Neural cell (in vitro differentiated cells): ENCODE measurements at regions not wholly inside any gene's neighbourhood (a gene's known extent, or its start where the extent isn't known, plus 50 kb on each side); places are given as distances from the start of the nearest gene placed in this dataset.

Experiments
- H2AFZ ChIP-seq: fragments of 200-600, 300-800 bp; sonication (generic), shearing (Covaris generic); 2 replicates; pipeline ENCODE4 v1.6.0; 2014; ENCODE audit warnings: low read depth, mild to moderate bottlenecking, antibody characterized with exemption, low read length, moderate library complexity
- H3F3A ChIP-seq: fragments of 200-600 bp; shearing (Covaris generic); 2 replicates; pipeline ENCODE4 v1.6.1; 2016; ENCODE audit warnings: mild to moderate bottlenecking, moderate library complexity, mixed read lengths, antibody characterized with exemption, low read length; ENCODE audit not compliant: insufficient read depth, poor library complexity, severe bottlenecking
- H3K27ac ChIP-seq: fragments of 200-600, 300-800 bp; sonication (generic), shearing (Covaris generic); 2 replicates; pipeline ENCODE4 v1.5.1; 2014; ENCODE audit warnings: mild to moderate bottlenecking, low read length, moderate library complexity
- H3K27me3 ChIP-seq: fragments of 300-800, 200-600 bp; sonication (generic), shearing (Covaris generic); 2 replicates; pipeline ENCODE4 v1.6.0; 2014; ENCODE audit warnings: mild to moderate bottlenecking, low read depth, low read length, moderate library complexity; ENCODE audit not compliant: insufficient read depth
- H3K36me3 ChIP-seq: fragments of 300-800, 200-600 bp; sonication (generic), shearing (Covaris generic); 2 replicates; pipeline ENCODE4 v1.5.1; 2014; ENCODE audit warnings: mild to moderate bottlenecking, antibody characterized with exemption, low read length, moderate library complexity; ENCODE audit not compliant: insufficient read depth
- H3K4me2 ChIP-seq: fragments of 300-800, 200-600 bp; sonication (generic), shearing (Covaris generic); 2 replicates; pipeline ENCODE4 v1.6.0; 2014; ENCODE audit warnings: mild to moderate bottlenecking, low read length
- H3K4me3 ChIP-seq: fragments of 300-800, 200-600 bp; sonication (generic), shearing (Covaris generic); 2 replicates; pipeline ENCODE4 v1.5.1; 2014; ENCODE audit warnings: mild to moderate bottlenecking, low read length, moderate library complexity
- H3K79me2 ChIP-seq: fragments of 200-600 bp; shearing (Covaris generic); replicated peaks from 2 replicates; pipeline ENCODE4 v1.6.0; 2014; ENCODE audit warnings: mild to moderate bottlenecking, low read length, moderate library complexity; ENCODE audit not compliant: insufficient read depth
- H3K9ac ChIP-seq: fragments of 300-800, 200-600 bp; sonication (generic), shearing (Covaris generic); 2 replicates; pipeline ENCODE4 v1.6.1; 2016; ENCODE audit warnings: mild to moderate bottlenecking, low read length, mixed read lengths
- H3K9me2 ChIP-seq: fragments of 200-600 bp; shearing (Covaris generic); 2 replicates; pipeline ENCODE4 v1.6.1; 2016; ENCODE audit warnings: mild to moderate bottlenecking, low read length, mixed read lengths; ENCODE audit not compliant: insufficient read depth
- H3K9me3 ChIP-seq: fragments of 200-600, 300-800 bp; sonication (generic), shearing (Covaris generic); 2 replicates; pipeline ENCODE4 v1.6.1; 2016; ENCODE audit warnings: mild to moderate bottlenecking, mixed run types, low read length, moderate library complexity, mixed read lengths
- H4K20me1 ChIP-seq: fragments of 200-600 bp; shearing (Covaris generic); 2 replicates; pipeline ENCODE4 v1.6.1; 2016; ENCODE audit warnings: mild to moderate bottlenecking, mixed run types; ENCODE audit not compliant: insufficient read depth
- EP300 ChIP-seq: fragments of 450-650 bp; conservative IDR thresholded peaks from 2 replicates; pipeline ENCODE4 v1.6.1; 2014; ENCODE audit warnings: antibody characterized with exemption, mild to moderate bottlenecking, moderate library complexity; ENCODE audit not compliant: poor library complexity, severe bottlenecking
- EZH2 ChIP-seq: fragments of 200-600, 300-800 bp; shearing (Covaris generic), sonication (generic); IDR thresholded peaks from 2 replicates; pipeline ENCODE4 v1.6.1; 2014; ENCODE audit warnings: antibody characterized with exemption, low read length, borderline replicate concordance, mild to moderate bottlenecking; ENCODE audit not compliant: insufficient read depth, poor library complexity, severe bottlenecking
- MXI1 ChIP-seq: fragments of 450-650 bp; conservative IDR thresholded peaks from 2 replicates; pipeline ENCODE4 v1.6.1; 2014; ENCODE audit warnings: antibody characterized with exemption, mild to moderate bottlenecking; ENCODE audit not compliant: poor library complexity, severe bottlenecking
- POLR2AphosphoS5 ChIP-seq: IDR thresholded peaks from 2 replicates; pipeline ENCODE4 v1.6.1; 2012
- RAD21 ChIP-seq: fragments of 450-650 bp; conservative IDR thresholded peaks from 2 replicates; pipeline ENCODE4 v1.6.1; 2014; ENCODE audit warnings: antibody characterized with exemption, mild to moderate bottlenecking, moderate library complexity
- SMC3 ChIP-seq: fragments of 450-650 bp; conservative IDR thresholded peaks from 2 replicates; pipeline ENCODE4 v1.6.1; 2014; ENCODE audit warnings: antibody characterized with exemption, mild to moderate bottlenecking, moderate library complexity; ENCODE audit not compliant: poor library complexity
- TAF1 ChIP-seq: IDR thresholded peaks from 2 replicates; pipeline ENCODE4 v1.6.1; 2012; ENCODE audit warnings: low read depth
- TF ChIP-seq, protein P1 (sequence below): fragments of 450-650 bp; IDR thresholded peaks from 2 replicates; pipeline ENCODE4 v1.5.1; 2014; ENCODE audit warnings: antibody characterized with exemption, mild to moderate bottlenecking, moderate library complexity; ENCODE audit not compliant: poor library complexity, severe bottlenecking
- TF ChIP-seq, protein P2 (sequence below): IDR thresholded peaks from 2 replicates; pipeline ENCODE4 v1.6.1; 2012; ENCODE audit warnings: borderline replicate concordance

DNA sequence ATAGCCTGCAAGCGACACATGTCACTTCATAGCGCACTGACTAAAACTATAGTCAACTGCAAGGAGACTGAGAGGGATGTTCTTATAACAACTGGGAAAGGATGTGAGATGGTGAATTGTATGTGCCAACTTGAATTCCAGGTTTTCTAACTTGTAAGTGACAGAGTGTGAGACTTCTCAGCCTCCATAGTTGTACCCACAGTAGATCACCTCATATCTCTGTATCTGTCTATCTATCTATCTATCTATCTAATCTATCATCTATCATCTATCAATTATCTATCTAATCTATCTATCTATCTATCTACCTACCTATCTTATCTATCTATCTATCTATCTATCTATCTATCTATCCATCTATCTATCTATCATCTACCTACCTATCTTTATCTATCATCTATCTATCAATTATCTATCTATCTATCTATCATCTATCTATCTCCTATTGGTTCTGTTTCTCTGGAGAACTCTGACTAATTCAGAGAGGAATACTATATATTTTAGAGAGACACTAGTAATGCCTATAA is 162.3 kb downstream of the CTH start:
- Histone ChIP-seq H3F3A (no peaks in the 10 kb centered on the region), H3K4me2 (no peak overlapping the region), H2AFZ (no peak overlapping the region), H3K36me3 (no peaks in the 10 kb centered on the region), H3K4me3 (no peak overlapping the region), H3K79me2 (no peaks in the 10 kb centered on the region), H3K9me2 (no peaks in the 10 kb centered on the region), H3K27me3 (no peaks in the 10 kb centered on the region), H3K9ac (no peak overlapping the region), H3K27ac (no peak overlapping the region), H3K9me3 (no peaks in the 10 kb centered on the region), H4K20me1 (no peaks in the 10 kb centered on the region)
- TF ChIP-seq MXI1: no peak
- TF ChIP-seq, protein P1, sequence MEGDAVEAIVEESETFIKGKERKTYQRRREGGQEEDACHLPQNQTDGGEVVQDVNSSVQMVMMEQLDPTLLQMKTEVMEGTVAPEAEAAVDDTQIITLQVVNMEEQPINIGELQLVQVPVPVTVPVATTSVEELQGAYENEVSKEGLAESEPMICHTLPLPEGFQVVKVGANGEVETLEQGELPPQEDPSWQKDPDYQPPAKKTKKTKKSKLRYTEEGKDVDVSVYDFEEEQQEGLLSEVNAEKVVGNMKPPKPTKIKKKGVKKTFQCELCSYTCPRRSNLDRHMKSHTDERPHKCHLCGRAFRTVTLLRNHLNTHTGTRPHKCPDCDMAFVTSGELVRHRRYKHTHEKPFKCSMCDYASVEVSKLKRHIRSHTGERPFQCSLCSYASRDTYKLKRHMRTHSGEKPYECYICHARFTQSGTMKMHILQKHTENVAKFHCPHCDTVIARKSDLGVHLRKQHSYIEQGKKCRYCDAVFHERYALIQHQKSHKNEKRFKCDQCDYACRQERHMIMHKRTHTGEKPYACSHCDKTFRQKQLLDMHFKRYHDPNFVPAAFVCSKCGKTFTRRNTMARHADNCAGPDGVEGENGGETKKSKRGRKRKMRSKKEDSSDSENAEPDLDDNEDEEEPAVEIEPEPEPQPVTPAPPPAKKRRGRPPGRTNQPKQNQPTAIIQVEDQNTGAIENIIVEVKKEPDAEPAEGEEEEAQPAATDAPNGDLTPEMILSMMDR: no peak
- TF ChIP-seq SMC3: no peak
- TF ChIP-seq POLR2AphosphoS5: no peak
- no peak for TF ChIP-seq EP300
- TF ChIP-seq EZH2: no peak

DNA sequence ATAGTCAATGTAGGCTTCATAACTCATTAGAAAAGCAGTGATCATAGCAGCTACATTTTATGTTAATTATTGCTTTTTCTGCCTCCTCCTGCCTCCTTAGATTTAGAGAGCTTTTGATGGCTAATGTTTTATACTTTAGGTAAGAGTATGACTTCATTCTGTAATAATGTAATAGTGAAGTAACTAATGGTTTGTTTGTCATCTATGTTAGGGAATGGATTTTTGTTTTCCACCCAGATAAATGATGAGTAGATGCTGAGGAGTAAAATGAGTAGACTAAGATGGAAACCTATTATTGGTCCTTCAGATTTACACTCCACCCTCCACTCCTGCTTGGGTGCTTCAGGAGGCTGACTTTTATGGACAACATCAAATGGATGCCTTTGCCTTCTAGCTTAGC is 170.6 kb downstream of the CTH start:
- no peaks in the 10 kb centered on the region for H3K9me2 ChIP-seq
- H2AFZ ChIP-seq: no peak overlapping the region
- no peaks in the 10 kb centered on the region for H3K27me3 ChIP-seq
- TF ChIP-seq EP300: no peak
- TF ChIP-seq, protein P1: no peak
- TF ChIP-seq MXI1: no peak
- TF ChIP-seq POLR2AphosphoS5: no peak
- TF ChIP-seq RAD21: no peak
- TF ChIP-seq TAF1: no peak
- no peaks in the 10 kb centered on the region for H3K36me3 ChIP-seq
- H3K27ac ChIP-seq: no peak overlapping the region
- H3K79me2 ChIP-seq: no peaks in the 10 kb centered on the region
- H3K4me3 ChIP-seq: no peak overlapping the region
- H3K4me2 ChIP-seq: no peak overlapping the region
- H3K9ac ChIP-seq: no peak overlapping the region
- no peaks in the 10 kb centered on the region for H3K9me3 ChIP-seq
- no peaks in the 10 kb centered on the region for H3F3A ChIP-seq
- no peaks in the 10 kb centered on the region for H4K20me1 ChIP-seq

DNA sequence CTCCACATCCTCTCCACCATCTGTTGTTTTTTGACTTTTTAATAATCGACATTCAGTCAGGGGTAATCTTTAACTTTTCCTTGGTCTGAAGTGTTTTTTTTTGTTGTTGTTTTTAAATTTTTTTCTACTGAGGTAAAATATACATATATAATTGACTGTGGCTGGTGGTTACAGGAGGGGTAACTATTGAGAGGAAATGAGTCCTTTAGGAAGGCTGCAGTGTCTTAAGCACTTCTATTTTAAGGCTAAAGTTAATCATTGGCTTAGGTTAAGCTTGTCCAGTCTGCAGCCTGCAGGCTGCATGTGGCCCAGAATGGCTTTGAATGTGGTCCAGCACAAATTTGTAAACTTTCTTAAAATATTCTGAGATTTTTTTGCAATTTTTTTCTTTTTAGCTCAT is 172.5 kb downstream of the CTH start:
- Histone ChIP-seq H3K4me3 (no peak overlapping the region), H3F3A (no peaks in the 10 kb centered on the region), H2AFZ (no peak overlapping the region), H3K9ac (no peak overlapping the region), H4K20me1 (no peaks in the 10 kb centered on the region), H3K27me3 (no peaks in the 10 kb centered on the region), H3K4me2 (no peak overlapping the region), H3K9me2 (no peaks in the 10 kb centered on the region), H3K79me2 (no peaks in the 10 kb centered on the region), H3K9me3 (no peaks in the 10 kb centered on the region), H3K36me3 (no peaks in the 10 kb centered on the region), H3K27ac (no peak overlapping the region)
- TF ChIP-seq TAF1: no peak
- no peak for TF ChIP-seq MXI1
- TF ChIP-seq, protein P1: no peak
- no peak for TF ChIP-seq RAD21
- TF ChIP-seq EP300: no peak
- TF ChIP-seq EZH2: no peak
- TF ChIP-seq, protein P2, sequence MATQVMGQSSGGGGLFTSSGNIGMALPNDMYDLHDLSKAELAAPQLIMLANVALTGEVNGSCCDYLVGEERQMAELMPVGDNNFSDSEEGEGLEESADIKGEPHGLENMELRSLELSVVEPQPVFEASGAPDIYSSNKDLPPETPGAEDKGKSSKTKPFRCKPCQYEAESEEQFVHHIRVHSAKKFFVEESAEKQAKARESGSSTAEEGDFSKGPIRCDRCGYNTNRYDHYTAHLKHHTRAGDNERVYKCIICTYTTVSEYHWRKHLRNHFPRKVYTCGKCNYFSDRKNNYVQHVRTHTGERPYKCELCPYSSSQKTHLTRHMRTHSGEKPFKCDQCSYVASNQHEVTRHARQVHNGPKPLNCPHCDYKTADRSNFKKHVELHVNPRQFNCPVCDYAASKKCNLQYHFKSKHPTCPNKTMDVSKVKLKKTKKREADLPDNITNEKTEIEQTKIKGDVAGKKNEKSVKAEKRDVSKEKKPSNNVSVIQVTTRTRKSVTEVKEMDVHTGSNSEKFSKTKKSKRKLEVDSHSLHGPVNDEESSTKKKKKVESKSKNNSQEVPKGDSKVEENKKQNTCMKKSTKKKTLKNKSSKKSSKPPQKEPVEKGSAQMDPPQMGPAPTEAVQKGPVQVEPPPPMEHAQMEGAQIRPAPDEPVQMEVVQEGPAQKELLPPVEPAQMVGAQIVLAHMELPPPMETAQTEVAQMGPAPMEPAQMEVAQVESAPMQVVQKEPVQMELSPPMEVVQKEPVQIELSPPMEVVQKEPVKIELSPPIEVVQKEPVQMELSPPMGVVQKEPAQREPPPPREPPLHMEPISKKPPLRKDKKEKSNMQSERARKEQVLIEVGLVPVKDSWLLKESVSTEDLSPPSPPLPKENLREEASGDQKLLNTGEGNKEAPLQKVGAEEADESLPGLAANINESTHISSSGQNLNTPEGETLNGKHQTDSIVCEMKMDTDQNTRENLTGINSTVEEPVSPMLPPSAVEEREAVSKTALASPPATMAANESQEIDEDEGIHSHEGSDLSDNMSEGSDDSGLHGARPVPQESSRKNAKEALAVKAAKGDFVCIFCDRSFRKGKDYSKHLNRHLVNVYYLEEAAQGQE: no peak
- TF ChIP-seq SMC3: no peak
- TF ChIP-seq POLR2AphosphoS5: no peak
